Neural cell (in vitro differentiated cells): ENCODE measurements at regions not wholly inside any gene's neighbourhood (a gene's known extent, or its start where the extent isn't known, plus 50 kb on each side); places are given as distances from the start of the nearest gene placed in this dataset.

ENCODE experiments used
- RAD21 ChIP-seq: fragments of 450-650 bp; conservative IDR thresholded peaks from 2 replicates; pipeline ENCODE4 v1.6.1; 2014; ENCODE audit warnings: antibody characterized with exemption, mild to moderate bottlenecking, moderate library complexity
- TF ChIP-seq, protein P1 (sequence below): fragments of 450-650 bp; IDR thresholded peaks from 2 replicates; pipeline ENCODE4 v1.5.1; 2014; ENCODE audit warnings: antibody characterized with exemption, mild to moderate bottlenecking, moderate library complexity; ENCODE audit not compliant: poor library complexity, severe bottlenecking

GRCh38 chr4:60033826-60034225 lies 1166.3 kb upstream of the ADGRL3 start:
- TF ChIP-seq, protein P1, sequence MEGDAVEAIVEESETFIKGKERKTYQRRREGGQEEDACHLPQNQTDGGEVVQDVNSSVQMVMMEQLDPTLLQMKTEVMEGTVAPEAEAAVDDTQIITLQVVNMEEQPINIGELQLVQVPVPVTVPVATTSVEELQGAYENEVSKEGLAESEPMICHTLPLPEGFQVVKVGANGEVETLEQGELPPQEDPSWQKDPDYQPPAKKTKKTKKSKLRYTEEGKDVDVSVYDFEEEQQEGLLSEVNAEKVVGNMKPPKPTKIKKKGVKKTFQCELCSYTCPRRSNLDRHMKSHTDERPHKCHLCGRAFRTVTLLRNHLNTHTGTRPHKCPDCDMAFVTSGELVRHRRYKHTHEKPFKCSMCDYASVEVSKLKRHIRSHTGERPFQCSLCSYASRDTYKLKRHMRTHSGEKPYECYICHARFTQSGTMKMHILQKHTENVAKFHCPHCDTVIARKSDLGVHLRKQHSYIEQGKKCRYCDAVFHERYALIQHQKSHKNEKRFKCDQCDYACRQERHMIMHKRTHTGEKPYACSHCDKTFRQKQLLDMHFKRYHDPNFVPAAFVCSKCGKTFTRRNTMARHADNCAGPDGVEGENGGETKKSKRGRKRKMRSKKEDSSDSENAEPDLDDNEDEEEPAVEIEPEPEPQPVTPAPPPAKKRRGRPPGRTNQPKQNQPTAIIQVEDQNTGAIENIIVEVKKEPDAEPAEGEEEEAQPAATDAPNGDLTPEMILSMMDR: no peak
- TF ChIP-seq RAD21: no peak
